ENCODE measurements at regions not wholly inside any gene's neighbourhood (a gene's known extent, or its start where the extent isn't known, plus 50 kb on each side); places are given as distances from the start of the nearest gene placed in this dataset.
"Not testable (repeated sequence)": the region's sequence is repeated elsewhere in the genome, so short reads cannot be mapped to it uniquely, and the experiment has no call there.

- DNase-seq, result not testable (repeated sequence)
Observed at GRCh38 chr4:130012806-130013205, 916.9 kb downstream of the C4orf33 start.

GRCh38 chr4:130021706-130022105 is 925.8 kb downstream of the C4orf33 start:
- DNase-seq, result no peak

- DNase-seq, result no peak
Observed at GRCh38 chr4:130023088-130023487, 927.1 kb downstream of the C4orf33 start.

GRCh38 chr4:130025701-130026100 is 929.7 kb downstream of the C4orf33 start:
- DNase-seq, result no peak

DNA sequence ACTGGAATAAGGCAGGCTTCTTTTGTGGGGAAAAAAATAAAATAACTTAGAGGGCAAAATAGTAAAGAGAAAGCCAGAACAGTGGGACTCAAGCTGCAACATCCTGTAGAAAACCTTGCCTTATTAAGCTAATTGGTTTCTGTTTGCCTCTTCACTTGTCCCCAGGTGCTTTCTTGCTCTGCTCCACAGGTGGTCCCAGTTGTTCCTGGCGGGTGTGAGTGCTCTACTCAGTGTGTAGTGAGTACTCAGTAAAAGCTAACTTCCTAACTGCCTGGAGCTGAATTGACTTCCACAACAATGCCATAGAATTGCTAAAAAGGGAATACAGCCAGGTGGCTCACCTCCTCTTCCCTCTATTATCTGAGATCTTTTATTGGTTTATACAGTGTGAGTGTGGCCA is 930.2 kb downstream of the C4orf33 start:
- no peak for DNase-seq

DNA sequence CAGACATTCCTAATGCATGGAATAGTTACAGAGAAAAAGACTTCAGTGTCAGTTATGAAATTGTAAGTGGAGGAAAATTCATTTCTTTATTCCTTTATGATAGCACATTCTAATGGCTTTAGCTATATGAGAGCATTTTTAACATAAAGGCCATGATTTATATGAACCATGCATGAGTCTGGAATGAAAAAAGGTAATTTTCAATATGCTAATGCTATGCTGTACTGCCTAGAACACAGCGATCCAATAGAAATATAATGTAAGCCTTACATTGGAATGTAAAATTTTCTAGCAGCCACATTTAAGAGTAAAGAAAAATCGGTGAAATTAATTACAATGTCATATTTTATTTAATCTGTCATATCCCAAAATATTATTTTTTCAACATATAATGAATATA is 932.0 kb downstream of the C4orf33 start:
- DNase-seq, result no peak

DNA sequence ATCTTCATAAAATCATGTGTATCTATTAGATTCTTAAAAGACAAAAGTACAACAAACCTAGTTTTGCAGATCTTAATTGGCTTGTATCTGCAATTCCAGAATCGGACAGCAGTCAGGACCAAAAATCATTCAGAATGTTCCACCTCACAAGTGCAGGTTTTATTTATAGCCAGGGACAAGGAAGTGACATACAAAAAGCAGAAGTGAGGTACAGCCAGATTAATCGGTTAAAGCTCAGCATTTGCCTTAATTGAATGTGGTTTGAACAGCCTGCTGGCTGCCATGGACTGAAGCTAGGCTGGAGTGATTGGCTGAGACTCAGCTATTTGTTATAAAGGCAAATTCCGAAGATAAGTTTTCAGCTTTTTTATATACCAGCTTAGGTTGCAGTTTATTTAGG is 932.6 kb downstream of the C4orf33 start:
- no peak for DNase-seq

- DNase-seq, result no peak
Observed at GRCh38 chr4:130029442-130029841, 933.5 kb downstream of the C4orf33 start.

GRCh38 chr4:130031858-130032257 is 935.9 kb downstream of the C4orf33 start:
- DNase-seq, result no peak

- DNase-seq, result not testable (repeated sequence)
Observed at GRCh38 chr4:130033657-130034056, 937.7 kb downstream of the C4orf33 start.

- no peak for DNase-seq
Observed at GRCh38 chr4:130034876-130035275, 938.9 kb downstream of the C4orf33 start.

DNA sequence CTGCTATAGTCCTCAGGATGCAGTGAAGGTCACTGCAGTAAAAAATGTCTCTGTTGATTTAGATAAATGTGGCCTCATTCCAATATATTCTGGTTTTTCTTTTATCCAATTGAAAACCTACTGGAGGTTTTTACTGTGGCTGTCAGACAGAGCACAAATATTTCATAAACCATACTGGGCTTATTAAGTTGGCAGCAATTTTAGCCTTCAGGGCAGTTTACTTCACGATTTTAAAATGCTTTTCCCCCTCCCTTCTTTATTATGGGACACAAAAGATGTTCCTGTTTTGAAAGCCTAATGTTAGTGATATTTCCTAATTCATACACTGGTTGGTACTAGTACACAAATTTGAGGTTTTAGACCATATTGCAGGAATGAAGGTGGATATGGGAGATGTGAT is 939.4 kb downstream of the C4orf33 start:
- no peak for DNase-seq

DNA sequence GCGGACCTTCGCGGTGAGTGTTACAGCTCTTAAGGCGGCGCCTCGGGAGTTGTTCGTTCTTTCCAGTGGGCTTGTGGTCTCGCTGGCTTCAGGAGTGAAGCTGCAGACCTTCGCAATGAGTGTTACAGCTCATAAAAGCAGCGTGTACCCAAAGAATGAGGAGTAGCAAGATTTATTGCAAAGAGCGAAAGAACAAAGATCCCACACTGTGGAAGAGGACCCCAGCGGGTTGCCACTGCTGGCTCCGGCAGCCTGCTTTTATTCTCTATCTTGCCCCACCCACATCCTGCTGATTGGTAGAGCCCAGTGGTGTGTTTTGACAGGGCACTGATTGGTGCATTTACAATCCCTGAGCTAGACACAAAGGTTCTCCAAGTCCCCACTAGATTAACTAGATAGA is 941.9 kb downstream of the C4orf33 start:
- not testable (repeated sequence) for DNase-seq

DNA sequence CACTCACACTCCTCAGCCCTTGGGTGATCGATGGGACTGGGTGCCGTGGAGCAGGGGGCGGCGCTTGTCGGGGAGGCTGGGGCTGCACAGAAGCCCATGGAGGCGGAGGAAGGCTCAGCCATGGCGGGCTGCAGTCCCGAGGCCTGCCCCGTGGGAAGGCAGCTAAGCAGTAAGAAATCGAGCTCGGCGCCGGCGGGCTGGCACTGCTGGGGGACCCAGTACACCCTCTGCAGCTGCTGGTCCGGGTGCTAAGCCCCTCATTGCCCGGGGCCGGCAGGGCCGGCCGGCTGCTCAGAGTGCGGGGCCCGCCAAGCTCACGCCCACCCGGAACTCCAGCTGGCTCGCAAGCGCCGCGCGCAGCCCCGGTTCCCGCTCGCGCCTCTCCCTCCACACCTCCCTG is 942.6 kb downstream of the C4orf33 start:
- DNase-seq, result not testable (repeated sequence)

GRCh38 chr4:130043732-130044160 is 947.8 kb downstream of the C4orf33 start:
- no peak for DNase-seq

DNA sequence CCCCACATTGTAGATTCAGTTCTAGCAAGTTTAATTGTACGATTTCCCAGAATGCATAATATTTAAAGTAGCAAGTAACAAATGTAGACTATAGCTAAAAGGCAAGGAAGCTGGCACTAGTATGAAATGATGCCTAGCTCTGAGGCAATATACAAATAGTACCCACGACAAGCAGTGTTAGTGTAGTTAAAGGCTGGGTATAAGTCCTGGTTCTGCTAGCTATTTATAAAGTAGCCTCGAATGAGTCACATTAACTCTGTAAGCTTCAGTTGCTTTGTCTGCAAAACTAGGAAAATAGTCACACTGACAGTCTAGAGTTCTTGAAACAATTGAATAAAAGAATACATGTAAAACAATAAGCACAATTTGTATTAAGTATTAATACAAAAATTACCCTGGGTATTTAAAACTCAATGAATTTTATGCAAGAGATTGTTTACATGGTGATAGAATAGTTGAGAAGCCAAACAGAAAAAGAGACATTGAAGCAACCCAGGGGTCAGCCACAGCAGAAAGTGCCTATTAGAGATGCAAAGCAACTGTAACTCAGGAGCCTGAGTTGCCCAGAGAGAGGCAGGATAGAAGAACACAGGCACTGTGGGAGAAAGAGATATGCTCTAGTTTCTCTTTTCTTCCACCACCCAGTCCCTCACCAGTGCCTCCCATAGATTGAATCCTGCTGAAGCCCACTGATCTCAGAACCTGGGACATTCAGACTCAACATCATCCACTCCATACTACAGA is 949.0 kb downstream of the C4orf33 start:
- no peak for DNase-seq

DNA sequence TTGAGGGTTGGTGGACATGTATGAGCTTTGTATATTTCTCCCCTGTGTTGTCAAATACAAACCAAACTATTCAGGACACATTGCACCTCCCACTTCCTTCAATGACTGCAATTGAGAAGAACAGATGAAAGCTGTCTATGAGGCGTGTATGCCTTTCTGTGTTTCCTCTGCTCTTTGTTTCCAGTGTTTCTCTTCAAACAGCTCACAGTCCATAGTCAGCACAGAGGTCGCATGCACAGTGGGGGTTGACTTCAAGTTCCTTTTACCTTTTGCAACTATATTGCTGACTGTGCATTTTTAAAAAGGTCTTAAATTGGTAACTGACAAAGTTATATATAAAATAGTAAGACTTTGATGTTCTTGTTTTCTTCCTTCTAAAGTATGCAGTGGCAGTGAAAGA is 957.8 kb downstream of the C4orf33 start:
- no peak for DNase-seq

GRCh38 chr4:130054908-130055307 is 959.0 kb downstream of the C4orf33 start:
- DNase-seq, result no peak

GRCh38 chr4:130056286-130056685 is 960.3 kb downstream of the C4orf33 start:
- DNase-seq, result no peak

GRCh38 chr4:130064471-130064870 is 968.5 kb downstream of the C4orf33 start:
- DNase-seq, result no peak

- DNase-seq, result no peak
Observed at GRCh38 chr4:130067419-130067818, 971.5 kb downstream of the C4orf33 start.

DNA sequence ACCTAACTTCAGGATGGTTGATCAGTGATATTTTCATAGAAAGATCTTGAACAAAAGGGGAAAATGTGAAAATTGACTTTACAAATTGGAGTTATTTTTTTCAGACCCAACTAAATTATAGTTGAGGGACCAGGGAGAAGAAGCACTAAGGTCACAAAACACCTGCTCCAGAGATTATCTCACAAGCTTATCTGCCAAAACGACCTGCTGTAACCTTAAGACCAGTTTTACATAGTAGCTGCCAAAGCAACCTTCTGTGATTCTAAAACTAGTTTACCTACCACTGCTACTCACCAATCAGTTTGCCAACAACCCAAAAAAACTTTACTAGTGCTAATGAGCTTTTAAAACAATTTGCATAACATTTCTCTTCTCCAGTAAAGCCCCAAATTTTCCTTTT is 972.1 kb downstream of the C4orf33 start:
- DNase-seq, result no peak

DNA sequence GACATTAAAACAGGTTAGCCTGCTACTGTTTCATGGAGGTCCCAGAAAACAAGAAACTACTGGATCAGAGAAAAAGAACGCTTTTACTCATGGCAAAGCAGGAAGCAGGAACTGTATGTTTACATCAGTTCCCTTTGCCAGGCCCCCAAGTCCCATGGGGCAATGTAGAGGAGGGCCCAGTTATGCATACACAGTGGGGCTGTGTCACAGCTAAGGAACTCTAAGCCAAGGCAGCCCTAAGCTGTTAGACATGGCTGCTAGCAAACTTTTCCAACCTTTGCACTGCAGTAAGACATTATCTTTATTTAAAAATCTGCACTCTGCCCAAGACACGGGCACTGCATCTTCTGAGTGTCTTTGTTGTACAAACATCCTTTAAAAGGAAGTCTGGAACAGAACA is 975.8 kb downstream of the C4orf33 start:
- DNase-seq, result no peak

- no peak for DNase-seq
Observed at GRCh38 chr4:130073145-130073790, 977.3 kb downstream of the C4orf33 start.
